Upper lobe of left lung (tissue), 6 donors: ENCODE measurements at regions not wholly inside any gene's neighbourhood (a gene's known extent, or its start where the extent isn't known, plus 50 kb on each side); places are given as distances from the start of the nearest gene placed in this dataset.
A peak's percentile ranks its signal among the peaks of the same experiment; 100 is the strongest.

Experiments used
- ATAC-seq, 2 donors: fragments of 200-7000 bp; cut with Tn5 transposase; one replicate each; pipeline ENCODE4 v1.9.1; 2022; ENCODE audit warnings: mild to moderate bottlenecking in 2 of 2, moderate library complexity in 2 of 2; ENCODE audit not compliant: low FRiP score in 2 of 2
- DNase-seq, 2 donors: peaks; one replicate each; pipeline ENCODE4 v3.0.0-alpha.2; 2019 to 2020
- H3K27ac ChIP-seq, 4 donors: fragments of 200-600 bp; sonication (generic); one replicate each; pipeline ENCODE4 v1.5.1; 2016 to 2019
- H3K27me3 ChIP-seq, 4 donors: fragments of 200-600 bp; sonication (generic); one replicate each; pipeline ENCODE4 v1.5.1; 2017 to 2019
- H3K36me3 ChIP-seq, 4 donors: fragments of 200-600 bp; sonication (generic); one replicate each; pipeline ENCODE4 v1.5.1; 2016 to 2019
- H3K4me1 ChIP-seq, 4 donors: fragments of 200-600 bp; sonication (generic); one replicate each; pipeline ENCODE4 v1.5.1; 2018 to 2019
- H3K4me3 ChIP-seq, 4 donors: fragments of 200-600 bp; sonication (generic); one replicate each; pipeline ENCODE4 v1.5.1; 2017 to 2019; ENCODE audit warnings: mild to moderate bottlenecking in 2 of 4, moderate library complexity in 1 of 4
- H3K9me3 ChIP-seq, 4 donors: fragments of 200-600 bp; sonication (generic); one replicate each; pipeline ENCODE4 v1.5.1; 2018 to 2019
- CTCF ChIP-seq, 6 experiments: fragments of 450-650 bp in 4 of 6; fragments of 200-600 bp in 2 of 6; sonication (generic) in 2 of 6; IDR thresholded peaks; one replicate each; pipeline ENCODE4 v1.5.1; 2016 to 2019; ENCODE audit warnings: antibody characterized with exemption in 6 of 6
- EP300 ChIP-seq, 4 donors: sonication (generic); formaldehyde crosslinking; IDR thresholded peaks; one replicate each; pipeline ENCODE4 v1.5.1; 2017; ENCODE audit warnings: antibody characterized with exemption in 4 of 4, control low read depth in 2 of 4
- POLR2A ChIP-seq, 4 donors: fragments of 450-650 bp; IDR thresholded peaks; one replicate each; pipeline ENCODE4 v1.5.1; 2016 to 2017; ENCODE audit warnings: antibody characterized with exemption in 4 of 4, mild to moderate bottlenecking in 2 of 4
- POLR2AphosphoS5 ChIP-seq, 2 donors: sonication (generic); formaldehyde crosslinking; IDR thresholded peaks; one replicate each; pipeline ENCODE4 v1.5.1; 2017; ENCODE audit warnings: antibody characterized with exemption in 2 of 2
- WGBS, 2 donors: methylation state at CpG; one replicate each; pipeline ENCODE4 v1.1.5; 2017 to 2018; 5-methylcytosine and 5-hydroxymethylcytosine counted together
- donor health status: DM: no; HTN: no; CAD: no; lungs with moderate emphysema.
- donor health status: DM: no; HTN: yes; CAD: no; lungs with severe emphysema.

- Histone ChIP-seq H3K27ac (no peak overlapping the region), H3K9me3 (no peaks in the 10 kb centered on the region), H3K36me3 (no peaks in the 10 kb centered on the region), H3K27me3 (no peaks in the 10 kb centered on the region), H3K4me3 (no peak overlapping the region), H3K4me1 (no peaks in the 10 kb centered on the region)
- no peak for ATAC-seq
- no peak for DNase-seq
- TF ChIP-seq CTCF (IDR thresholded peaks at IDR 0.05) (no peak), POLR2AphosphoS5 (IDR thresholded peaks at IDR 0.05) (no peak), POLR2A (IDR thresholded peaks at IDR 0.05) (no peak), EP300 (IDR thresholded peaks at IDR 0.05) (no peak)
- WGBS, 2 donors, result 40 to 56% methylated on average over 2 of the region's 2 CpGs
Observed at GRCh38 chr2:224287531-224287930, 114.4 kb downstream of the FAM124B start.

- DNase-seq (no peak), ATAC-seq (no peak)
- no peaks in the 10 kb centered on the region for H3K9me3 ChIP-seq
- TF ChIP-seq POLR2A (IDR thresholded peaks at IDR 0.05) (no peak), POLR2AphosphoS5 (IDR thresholded peaks at IDR 0.05) (no peak), CTCF (IDR thresholded peaks at IDR 0.05) (no peak), EP300 (IDR thresholded peaks at IDR 0.05) (no peak)
- no peak overlapping the region for H3K27ac ChIP-seq
- H3K36me3 ChIP-seq, result no peaks in the 10 kb centered on the region
- WGBS, 2 donors, result 50 to 53% methylated on average over 2 of the region's 2 CpGs
- H3K4me3 ChIP-seq, result no peak overlapping the region
- H3K4me1 ChIP-seq, result no peaks in the 10 kb centered on the region
- H3K27me3 ChIP-seq, result no peaks in the 10 kb centered on the region
Observed at GRCh38 chr2:224286923-224287322, 115.0 kb downstream of the FAM124B start.

GRCh38 chr2:224284134-224284946 is 117.6 kb downstream of the FAM124B start:
- no peak for DNase-seq

GRCh38 chr2:224283466-224283965 is 118.4 kb downstream of the FAM124B start:
- ATAC-seq (no peak), DNase-seq (no peak)
- no peaks in the 10 kb centered on the region for H3K9me3 ChIP-seq
- H3K36me3 ChIP-seq, result no peaks in the 10 kb centered on the region
- no peak overlapping the region for H3K27ac ChIP-seq
- H3K27me3 ChIP-seq, result no peaks in the 10 kb centered on the region
- WGBS, 2 donors, result 75 to 78% methylated on average over 7 to 8 of the region's 8 CpGs
- no peak overlapping the region for H3K4me3 ChIP-seq
- no peaks in the 10 kb centered on the region for H3K4me1 ChIP-seq
- no peak for TF ChIP-seq POLR2A (IDR thresholded peaks at IDR 0.05)
- TF ChIP-seq POLR2AphosphoS5 (IDR thresholded peaks at IDR 0.05), result no peak
- no peak for TF ChIP-seq EP300 (IDR thresholded peaks at IDR 0.05)
- TF ChIP-seq CTCF (IDR thresholded peaks at IDR 0.05), result no peak

More at GRCh38 chr2:224284134-224284946, 117.6 kb downstream of the FAM124B start:
- no peak for ATAC-seq
- Histone ChIP-seq H3K4me3 (no peak overlapping the region), H3K9me3 (no peaks in the 10 kb centered on the region), H3K27me3 (no peaks in the 10 kb centered on the region), H3K27ac (no peak overlapping the region), H3K36me3 (no peaks in the 10 kb centered on the region), H3K4me1 (no peaks in the 10 kb centered on the region)
- TF ChIP-seq POLR2A (IDR thresholded peaks at IDR 0.05) (no peak), EP300 (IDR thresholded peaks at IDR 0.05) (no peak), CTCF (IDR thresholded peaks at IDR 0.05) (peak; percentile 23 to 68 (median 49)), POLR2AphosphoS5 (IDR thresholded peaks at IDR 0.05) (no peak)
- WGBS, 2 donors, result 30 to 75% methylated on average over 1 of the region's 1 CpG

GRCh38 chr2:224281374-224281773 is 120.5 kb downstream of the FAM124B start:
- no peak overlapping the region for H3K4me3 ChIP-seq

More at GRCh38 chr2:224281374-224281773, 120.5 kb downstream of the FAM124B start:
- no peaks in the 10 kb centered on the region for H3K4me1 ChIP-seq
- TF ChIP-seq POLR2AphosphoS5 (IDR thresholded peaks at IDR 0.05), result no peak
- TF ChIP-seq EP300 (IDR thresholded peaks at IDR 0.05), result no peak
- no peak for TF ChIP-seq CTCF (IDR thresholded peaks at IDR 0.05)
- TF ChIP-seq POLR2A (IDR thresholded peaks at IDR 0.05), result no peak
- DNase-seq (no peak), ATAC-seq (no peak)
- H3K27me3 ChIP-seq, result no peaks in the 10 kb centered on the region
- no peak overlapping the region for H3K27ac ChIP-seq
- H3K9me3 ChIP-seq, result no peaks in the 10 kb centered on the region
- H3K36me3 ChIP-seq, result no peaks in the 10 kb centered on the region
- 89 to 90% methylated on average over 2 of the region's 2 CpGs for WGBS, 2 donors
